ENCODE measurements at regions not wholly inside any gene's neighbourhood (a gene's known extent, or its start where the extent isn't known, plus 50 kb on each side); places are given as distances from the start of the nearest gene placed in this dataset.

DNA sequence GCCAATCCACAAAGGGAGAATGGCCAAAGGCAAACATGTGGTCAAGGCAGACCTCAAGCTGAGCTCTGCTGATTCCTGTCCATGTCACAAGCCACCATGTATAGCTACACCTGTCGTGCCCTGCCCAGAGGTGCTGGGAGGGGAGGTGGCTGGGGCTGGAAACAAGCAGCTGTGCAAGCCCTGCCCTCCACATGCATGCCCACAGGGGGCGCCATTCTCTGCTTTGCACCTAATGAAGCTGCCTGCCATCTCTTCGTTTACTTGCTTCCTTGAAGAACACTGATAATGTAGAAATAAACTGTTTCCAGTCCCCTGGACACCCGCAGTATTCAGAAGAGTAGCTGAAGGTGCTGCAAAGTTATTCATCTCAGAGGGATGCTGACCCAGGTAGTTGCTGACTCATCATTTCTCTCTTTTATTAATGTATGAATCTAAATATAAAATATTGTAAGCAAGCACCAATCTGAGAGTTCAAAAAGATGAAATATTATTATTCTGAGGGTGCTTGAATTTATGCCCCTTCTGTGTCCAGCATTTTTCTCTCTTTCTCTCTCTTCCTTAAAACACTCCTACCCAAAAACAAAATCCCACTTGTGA is 278.6 kb downstream of the ADGRA3 start:
- Histone ChIP-seq H3K9me2 (replicated peaks; ENCODE audit: control insufficient read depth, low read length) (no peaks in the 10 kb centered on the region), H3K4me2 (ENCODE audit: low read length) (no peak overlapping the region), H3K4me1 (ENCODE audit: control insufficient read depth, low read length) (no peaks in the 10 kb centered on the region), H3K27me3 (ENCODE audit: control insufficient read depth, low read length) (no peaks in the 10 kb centered on the region), H3K9me3 (ENCODE audit: control insufficient read depth, insufficient read depth, low read length) (no peaks in the 10 kb centered on the region; the same call in 1 of the 2 replicates), H4K20me1 (ENCODE audit: control insufficient read depth, insufficient read depth, low read depth, low read length) (no peaks in the 10 kb centered on the region), H3K36me3 (ENCODE audit: control insufficient read depth, low read length) (no peaks in the 10 kb centered on the region), H3F3A (ENCODE audit: control insufficient read depth, insufficient read depth) (no peaks in the 10 kb centered on the region), H3K79me2 (ENCODE audit: control insufficient read depth, low read length) (no peaks in the 10 kb centered on the region), H3K4me3 (ENCODE audit: low read length) (no peak overlapping the region), H3K27ac (ENCODE audit: low read depth, low read length) (no peak overlapping the region)
- no peak for TF ChIP-seq EZH2phosphoT487 (IDR thresholded peaks at IDR 0.05; ENCODE audit: borderline replicate concordance, low read length)
- TF ChIP-seq, protein P1, sequence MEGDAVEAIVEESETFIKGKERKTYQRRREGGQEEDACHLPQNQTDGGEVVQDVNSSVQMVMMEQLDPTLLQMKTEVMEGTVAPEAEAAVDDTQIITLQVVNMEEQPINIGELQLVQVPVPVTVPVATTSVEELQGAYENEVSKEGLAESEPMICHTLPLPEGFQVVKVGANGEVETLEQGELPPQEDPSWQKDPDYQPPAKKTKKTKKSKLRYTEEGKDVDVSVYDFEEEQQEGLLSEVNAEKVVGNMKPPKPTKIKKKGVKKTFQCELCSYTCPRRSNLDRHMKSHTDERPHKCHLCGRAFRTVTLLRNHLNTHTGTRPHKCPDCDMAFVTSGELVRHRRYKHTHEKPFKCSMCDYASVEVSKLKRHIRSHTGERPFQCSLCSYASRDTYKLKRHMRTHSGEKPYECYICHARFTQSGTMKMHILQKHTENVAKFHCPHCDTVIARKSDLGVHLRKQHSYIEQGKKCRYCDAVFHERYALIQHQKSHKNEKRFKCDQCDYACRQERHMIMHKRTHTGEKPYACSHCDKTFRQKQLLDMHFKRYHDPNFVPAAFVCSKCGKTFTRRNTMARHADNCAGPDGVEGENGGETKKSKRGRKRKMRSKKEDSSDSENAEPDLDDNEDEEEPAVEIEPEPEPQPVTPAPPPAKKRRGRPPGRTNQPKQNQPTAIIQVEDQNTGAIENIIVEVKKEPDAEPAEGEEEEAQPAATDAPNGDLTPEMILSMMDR (IDR thresholded peaks at IDR 0.05; ENCODE audit: low read depth, low read length, poor library complexity, severe bottlenecking) = peak; percentile 49

DNA sequence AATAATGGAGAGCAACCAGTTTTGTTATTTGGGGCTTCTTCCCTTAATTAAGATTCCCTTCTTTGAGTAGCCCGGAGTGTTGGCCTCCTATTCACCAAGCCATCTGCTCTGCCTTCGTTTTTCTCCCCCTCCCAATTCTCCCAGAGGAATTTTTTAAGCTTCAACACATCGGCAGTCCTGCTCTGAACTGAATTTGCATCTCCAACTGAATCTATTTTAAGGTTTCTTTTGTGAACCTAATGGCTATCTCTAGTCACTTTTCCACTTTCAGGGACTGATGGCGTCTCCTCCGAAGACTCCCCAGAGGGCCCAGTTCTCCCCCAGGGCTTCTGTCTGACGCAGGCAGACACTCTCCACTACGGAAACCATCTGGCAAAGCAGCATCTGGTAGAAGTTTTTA is 280.2 kb downstream of the ADGRA3 start:
- no peak overlapping the region for H3K4me2 ChIP-seq (ENCODE audit: low read length)
- no peaks in the 10 kb centered on the region for H4K20me1 ChIP-seq (ENCODE audit: control insufficient read depth, insufficient read depth, low read depth, low read length)
- no peaks in the 10 kb centered on the region for H3K79me2 ChIP-seq (ENCODE audit: control insufficient read depth, low read length)
- H3K36me3 ChIP-seq (ENCODE audit: control insufficient read depth, low read length) = no peaks in the 10 kb centered on the region
- H3K9me3 ChIP-seq (ENCODE audit: control insufficient read depth, insufficient read depth, low read length) = no peaks in the 10 kb centered on the region; the same call in 1 of the 2 replicates
- H3K27me3 ChIP-seq (ENCODE audit: control insufficient read depth, low read length) = no peaks in the 10 kb centered on the region
- H3K4me3 ChIP-seq (ENCODE audit: low read length) = no peak overlapping the region
- no peak for TF ChIP-seq EZH2phosphoT487 (IDR thresholded peaks at IDR 0.05; ENCODE audit: borderline replicate concordance, low read length)
- TF ChIP-seq, protein P1 (IDR thresholded peaks at IDR 0.05; ENCODE audit: low read depth, low read length, poor library complexity, severe bottlenecking) = no peak
- no peaks in the 10 kb centered on the region for H3K9me2 ChIP-seq (replicated peaks; ENCODE audit: control insufficient read depth, low read length)
- H3K4me1 ChIP-seq (ENCODE audit: control insufficient read depth, low read length) = no peaks in the 10 kb centered on the region
- H3F3A ChIP-seq (ENCODE audit: control insufficient read depth, insufficient read depth) = no peaks in the 10 kb centered on the region
- H3K27ac ChIP-seq (ENCODE audit: low read depth, low read length) = no peak overlapping the region

DNA sequence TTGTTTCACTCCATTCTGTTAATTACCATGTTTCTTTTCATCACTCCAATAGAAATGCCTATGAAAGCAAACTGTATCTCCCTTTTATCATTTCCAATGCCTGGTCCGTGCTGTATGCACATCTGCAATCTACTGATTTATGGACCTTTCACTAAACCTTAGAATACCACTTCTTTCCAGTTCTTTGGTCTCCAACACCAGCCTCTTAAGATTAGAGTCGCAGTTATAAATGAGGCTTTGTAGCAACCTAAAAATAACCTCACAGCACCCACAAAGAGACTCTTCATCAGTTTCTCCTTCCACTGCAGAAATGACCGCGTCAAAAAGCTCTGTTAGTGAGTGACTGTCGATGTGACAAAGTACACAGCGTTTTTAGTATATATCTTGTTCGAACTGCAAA is 282.6 kb downstream of the ADGRA3 start:
- no peak overlapping the region for H3K4me3 ChIP-seq (ENCODE audit: low read length)
- no peaks in the 10 kb centered on the region for H4K20me1 ChIP-seq (ENCODE audit: control insufficient read depth, insufficient read depth, low read depth, low read length)

More for the DNA sequence above, 282.6 kb downstream of the ADGRA3 start:
- H3K4me2 ChIP-seq (ENCODE audit: low read length) = no peak overlapping the region
- H3K27ac ChIP-seq (ENCODE audit: low read depth, low read length) = no peak overlapping the region
- no peaks in the 10 kb centered on the region for H3K79me2 ChIP-seq (ENCODE audit: control insufficient read depth, low read length)
- H3K9me3 ChIP-seq (ENCODE audit: control insufficient read depth, insufficient read depth, low read length) = no peaks in the 10 kb centered on the region; the same call in 1 of the 2 replicates
- no peaks in the 10 kb centered on the region for H3K27me3 ChIP-seq (ENCODE audit: control insufficient read depth, low read length)
- no peaks in the 10 kb centered on the region for H3K36me3 ChIP-seq (ENCODE audit: control insufficient read depth, low read length)
- no peaks in the 10 kb centered on the region for H3K4me1 ChIP-seq (ENCODE audit: control insufficient read depth, low read length)
- no peaks in the 10 kb centered on the region for H3K9me2 ChIP-seq (replicated peaks; ENCODE audit: control insufficient read depth, low read length)
- no peaks in the 10 kb centered on the region for H3F3A ChIP-seq (ENCODE audit: control insufficient read depth, insufficient read depth)
- TF ChIP-seq, protein P1 (IDR thresholded peaks at IDR 0.05; ENCODE audit: low read depth, low read length, poor library complexity, severe bottlenecking) = no peak
- TF ChIP-seq EZH2phosphoT487 (IDR thresholded peaks at IDR 0.05; ENCODE audit: borderline replicate concordance, low read length) = no peak
